Medulla oblongata (tissue), 1 donor: ENCODE measurements at regions not wholly inside any gene's neighbourhood (a gene's known extent, or its start where the extent isn't known, plus 50 kb on each side); places are given as distances from the start of the nearest gene placed in this dataset.
"Not testable (repeated sequence)": the region's sequence is repeated elsewhere in the genome, so short reads cannot be mapped to it uniquely, and the experiment has no call there.

ENCODE experiments used
- DNase-seq: peaks from one replicate; pipeline ENCODE4 v3.0.0-alpha.2; 2015; ENCODE audit errors: extremely low spot score

DNA sequence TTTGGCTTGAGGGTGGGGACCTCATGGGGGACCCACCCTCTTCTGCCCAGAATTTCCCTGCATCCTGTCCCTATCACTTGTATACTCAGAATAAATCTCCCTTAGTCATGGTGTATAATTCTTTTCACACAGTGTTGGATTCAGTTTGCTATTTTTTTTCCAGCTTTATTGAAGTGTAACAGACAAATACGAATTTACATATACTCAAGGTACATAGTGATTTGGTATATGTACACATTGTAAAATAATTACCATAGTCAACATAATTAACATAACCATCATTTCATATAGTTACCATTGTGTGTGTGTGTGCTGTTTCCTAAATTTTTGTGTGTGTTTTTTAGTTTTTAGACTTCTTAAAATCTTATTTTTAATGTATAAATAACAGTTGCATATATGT lies 269.9 kb downstream of the CNTNAP3 start:
- DNase-seq: not testable (repeated sequence)

DNA sequence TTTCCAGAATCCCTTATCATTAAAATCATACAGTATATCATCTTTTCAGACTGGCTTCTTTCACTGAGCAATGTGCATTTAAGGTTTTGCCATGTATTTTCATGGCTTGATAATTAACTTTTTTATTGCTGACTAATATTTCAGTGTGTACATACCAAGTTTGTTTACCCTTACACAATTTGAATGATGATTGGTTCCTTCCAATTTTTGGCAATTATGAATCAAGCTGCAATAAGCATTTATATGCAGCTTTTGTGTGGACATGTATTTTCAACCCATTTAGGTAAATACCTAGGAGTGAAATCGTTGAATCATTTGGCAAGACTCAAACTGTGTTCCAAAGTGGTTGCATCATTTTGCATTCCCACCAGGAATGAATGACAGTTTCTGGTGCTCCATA lies 272.8 kb downstream of the CNTNAP3 start:
- not testable (repeated sequence) for DNase-seq

DNA sequence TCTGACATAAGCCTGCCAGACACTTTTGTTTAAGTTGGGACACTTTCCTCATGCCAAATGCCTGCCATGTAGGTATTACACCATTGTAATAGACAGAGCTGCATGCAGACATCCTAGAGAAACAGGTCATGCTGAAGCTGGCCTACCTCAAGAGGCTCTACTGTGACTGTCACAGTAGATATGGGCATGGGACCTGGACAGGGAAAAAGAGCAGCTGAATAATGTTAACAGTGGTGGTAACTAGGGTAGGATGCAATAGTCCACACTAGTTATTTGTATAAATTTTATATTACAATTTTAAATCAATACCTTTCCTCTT lies 273.2 kb downstream of the CNTNAP3 start:
- DNase-seq: not testable (repeated sequence)

DNA sequence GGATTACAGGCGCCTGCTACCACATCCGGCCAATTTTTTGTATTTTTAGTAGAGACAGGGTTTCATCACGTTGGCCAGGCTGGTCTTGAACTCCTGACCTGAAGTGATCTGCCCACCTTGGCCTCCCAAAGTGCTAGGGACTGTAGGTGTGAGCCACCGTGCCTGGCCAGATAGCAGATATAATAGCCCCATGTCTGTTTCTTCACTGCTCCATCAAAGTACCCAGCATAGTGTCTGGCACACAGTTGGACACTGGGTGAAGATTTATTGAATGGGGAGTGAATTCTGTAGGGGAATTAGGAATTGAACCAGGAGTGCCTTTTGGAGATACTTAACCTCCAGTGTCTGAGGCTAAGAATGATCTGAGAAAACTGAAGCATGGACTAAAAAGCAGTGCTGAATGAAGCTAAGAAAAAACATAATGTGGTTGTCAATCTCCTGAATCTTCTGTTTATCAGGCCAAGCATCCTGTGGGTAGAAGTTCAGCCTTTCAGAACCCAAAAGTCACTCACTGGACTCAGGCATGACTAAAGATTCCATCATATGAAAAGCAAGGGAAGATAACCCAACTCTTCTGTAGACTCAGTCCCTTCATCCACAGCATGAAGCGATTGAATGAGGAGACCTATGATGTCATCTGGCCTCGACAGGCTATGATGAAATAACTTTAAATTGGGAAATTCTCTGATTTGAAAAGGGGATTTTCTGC lies 273.7 kb downstream of the CNTNAP3 start:
- DNase-seq: not testable (repeated sequence)

DNA sequence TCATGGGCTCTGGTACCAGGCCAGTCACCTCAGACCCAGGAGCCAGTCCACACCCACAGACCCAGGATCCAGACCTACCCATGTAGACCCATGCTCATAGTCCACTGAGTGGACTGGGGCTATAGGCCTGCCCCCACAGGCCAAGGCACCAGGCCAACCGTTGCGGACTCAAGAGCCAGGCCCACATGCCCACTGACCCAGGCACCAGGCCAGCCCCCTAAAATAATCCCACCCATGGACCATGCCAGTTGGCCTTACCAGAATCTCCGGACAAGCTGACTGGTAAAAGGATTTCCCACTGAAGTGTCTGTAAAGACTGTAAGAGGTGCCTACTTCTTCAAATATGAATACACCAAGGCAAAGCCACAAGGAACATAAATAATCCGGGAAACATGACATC lies 278.2 kb downstream of the CNTNAP3 start:
- not testable (repeated sequence) for DNase-seq

DNA sequence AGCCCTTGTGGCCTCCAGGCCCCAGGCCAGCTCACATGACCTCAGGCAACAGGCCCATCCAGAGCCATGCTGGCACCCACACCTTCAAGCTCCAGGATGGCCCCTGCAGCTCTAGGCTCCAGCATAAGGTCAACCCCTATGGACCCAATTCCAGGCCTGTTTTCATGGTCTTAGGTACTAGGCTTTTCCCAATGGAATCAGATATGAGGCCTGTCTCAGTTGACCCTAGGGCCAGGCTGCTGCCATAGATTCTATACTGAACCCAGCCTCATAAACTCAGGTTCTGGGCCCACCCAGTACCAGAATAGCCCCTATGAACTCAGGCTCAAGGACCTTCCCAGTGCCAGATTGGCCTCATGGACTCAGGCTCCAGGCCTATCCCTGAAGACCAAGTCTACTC lies 278.6 kb downstream of the CNTNAP3 start:
- not testable (repeated sequence) for DNase-seq

DNA sequence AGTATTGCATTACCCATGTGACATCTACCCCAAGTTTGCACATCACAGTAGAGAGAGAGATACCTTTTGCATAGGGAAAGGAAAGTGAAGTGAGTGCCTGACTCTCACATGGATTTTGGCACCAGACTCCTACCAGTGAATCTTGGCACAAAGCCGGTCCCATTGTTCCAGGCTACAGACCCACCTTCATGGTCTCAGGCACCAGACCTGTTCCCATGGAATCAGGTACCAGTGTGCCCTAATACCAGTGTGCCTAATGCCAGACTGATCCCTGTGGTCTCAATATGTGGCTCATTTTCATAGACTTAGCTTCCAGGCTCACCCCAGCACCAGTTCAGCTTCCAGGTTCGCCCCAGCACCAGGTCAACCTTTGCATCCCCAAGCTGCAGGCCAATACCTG lies 279.1 kb downstream of the CNTNAP3 start:
- DNase-seq: not testable (repeated sequence)

DNA sequence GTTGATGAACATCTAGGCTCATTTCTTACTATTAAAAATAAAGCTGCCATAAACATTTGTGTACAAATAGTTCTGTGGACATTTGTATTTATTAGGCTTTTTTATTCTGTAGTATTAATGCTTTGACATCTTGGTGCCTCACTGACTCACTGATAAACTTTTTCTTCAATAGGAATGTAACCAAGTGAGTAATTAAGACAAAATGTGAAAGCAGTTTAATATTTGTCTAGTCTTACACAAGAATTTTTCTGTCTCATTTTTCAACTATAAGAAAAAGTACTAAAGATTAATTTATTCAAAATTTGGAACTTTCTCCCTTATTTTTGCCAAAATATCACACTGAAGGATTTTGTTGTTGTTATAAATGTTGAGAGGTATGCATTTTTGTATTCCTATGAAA lies 282.2 kb downstream of the CNTNAP3 start:
- DNase-seq: not testable (repeated sequence)

DNA sequence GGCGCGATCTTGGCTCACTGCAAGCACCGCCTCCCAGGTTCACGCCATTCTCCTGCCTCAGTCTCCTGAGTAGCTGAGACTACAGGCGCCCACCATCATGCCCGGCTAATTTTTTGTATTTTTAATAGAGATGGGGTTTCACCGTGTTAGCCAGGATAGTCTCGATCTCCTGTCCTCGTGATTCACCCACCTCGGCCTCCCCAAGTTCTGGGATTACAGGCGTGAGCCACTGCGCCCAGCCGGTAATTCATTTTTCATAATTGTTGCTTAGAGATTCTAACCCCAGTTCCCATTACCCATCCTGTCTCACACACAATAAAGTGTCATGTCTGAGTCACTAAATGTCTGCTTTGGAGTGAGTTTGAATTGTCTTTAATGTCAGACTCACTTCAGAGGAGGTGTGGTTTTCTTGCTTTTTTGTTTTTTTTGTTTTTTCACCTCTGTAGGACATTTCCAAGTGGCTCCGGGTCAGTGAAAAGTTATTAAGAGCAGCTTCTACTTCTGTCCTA lies 281.2 kb upstream of the FAM240B start:
- DNase-seq: not testable (repeated sequence)

DNA sequence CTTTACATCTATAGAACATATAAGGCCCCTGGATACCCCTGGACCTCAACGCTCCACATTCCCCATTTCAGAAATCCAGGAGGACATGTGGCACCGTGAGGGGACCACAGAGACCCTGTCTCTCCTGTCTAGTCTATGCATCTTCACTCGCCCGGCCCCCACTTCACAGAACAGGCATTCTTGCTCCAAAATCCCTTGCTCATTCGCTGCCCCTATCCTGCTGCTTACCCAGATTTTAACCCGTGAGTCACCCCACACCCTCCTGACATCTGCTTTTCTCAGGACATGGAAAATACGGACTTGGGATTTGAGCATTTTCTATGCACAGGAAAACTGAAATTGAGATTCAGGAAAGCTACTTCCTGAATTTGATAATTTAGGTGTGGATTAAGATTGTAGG lies 279.3 kb upstream of the FAM240B start:
- not testable (repeated sequence) for DNase-seq

DNA sequence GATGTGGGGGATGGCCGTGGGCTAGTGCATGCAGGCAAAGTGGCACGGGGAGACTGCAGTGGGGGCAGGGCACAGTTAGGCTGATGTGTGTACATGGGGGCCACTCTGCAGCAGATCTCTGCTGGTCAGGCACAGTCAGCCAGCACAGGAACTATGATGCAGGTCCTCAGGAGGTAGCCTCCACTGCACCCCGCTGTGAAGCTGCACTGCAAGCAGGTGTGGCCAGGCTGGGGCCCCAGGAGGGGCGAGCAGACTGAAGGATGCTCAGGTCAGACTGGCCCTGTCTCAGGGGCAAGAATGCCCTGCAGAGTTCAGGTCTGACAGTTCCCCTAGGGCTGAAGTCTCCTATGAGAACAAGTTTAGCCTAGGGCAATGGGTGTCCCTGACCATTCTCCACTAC lies 273.8 kb upstream of the FAM240B start:
- not testable (repeated sequence) for DNase-seq

DNA sequence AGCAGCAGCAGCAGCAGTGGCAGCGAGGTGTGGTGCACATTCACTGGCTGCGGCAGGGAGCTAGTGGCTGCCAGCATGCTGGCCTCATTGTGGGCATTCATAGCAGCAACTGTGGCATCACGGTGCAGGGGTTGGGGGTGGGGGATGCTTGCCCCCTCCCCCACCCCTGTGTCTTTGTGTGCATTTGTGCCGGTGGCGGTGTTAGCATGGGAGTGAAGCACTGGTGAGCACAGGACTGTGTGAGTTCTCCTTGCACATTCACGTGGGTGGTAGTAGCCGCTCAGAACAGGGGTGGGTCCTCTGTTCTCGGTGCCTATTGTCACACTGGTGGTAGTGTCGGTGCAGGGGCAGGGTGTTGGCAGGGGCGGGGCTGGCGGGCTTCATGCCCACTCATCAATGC lies 273.2 kb upstream of the FAM240B start:
- DNase-seq: not testable (repeated sequence)

DNA sequence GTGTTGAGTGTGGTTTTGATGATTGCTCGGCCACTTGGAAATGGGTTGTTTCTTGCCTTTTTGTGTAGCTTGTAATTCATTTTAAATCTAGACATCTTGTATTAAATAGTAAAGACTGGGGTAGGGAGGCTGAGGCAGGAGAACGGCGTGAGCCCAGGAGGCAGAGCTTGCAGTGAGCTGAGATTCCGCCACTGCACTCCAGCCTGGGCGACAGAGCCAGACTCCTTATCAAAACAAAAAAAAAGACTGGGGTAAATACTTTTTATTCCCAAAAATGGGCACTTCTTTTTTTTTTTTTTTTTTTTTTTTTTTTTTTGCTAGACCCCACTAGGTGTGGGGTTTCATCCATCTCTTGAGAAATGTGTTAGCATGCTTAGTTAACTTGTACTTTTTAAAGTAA lies 258.8 kb upstream of the FAM240B start:
- DNase-seq: not testable (repeated sequence)

DNA sequence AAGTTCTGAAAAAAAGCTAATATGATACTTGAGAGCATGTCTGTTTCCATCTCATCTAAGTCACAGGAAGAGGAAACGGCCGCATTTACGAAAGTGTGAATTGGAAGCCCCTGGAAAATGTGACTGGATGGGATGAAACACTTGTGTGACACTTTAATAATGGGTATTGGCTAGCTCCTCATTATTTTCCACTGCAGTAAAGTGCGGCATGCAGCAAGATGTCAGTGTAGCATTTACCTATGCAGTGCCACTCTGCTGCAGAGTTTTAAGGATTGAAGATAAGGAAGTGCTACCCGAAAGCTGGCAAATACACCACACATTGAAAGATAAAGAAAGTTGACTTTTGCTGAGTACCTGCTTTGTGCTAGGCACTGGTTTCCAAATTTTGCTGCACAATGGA lies 249.5 kb upstream of the FAM240B start:
- not testable (repeated sequence) for DNase-seq

DNA sequence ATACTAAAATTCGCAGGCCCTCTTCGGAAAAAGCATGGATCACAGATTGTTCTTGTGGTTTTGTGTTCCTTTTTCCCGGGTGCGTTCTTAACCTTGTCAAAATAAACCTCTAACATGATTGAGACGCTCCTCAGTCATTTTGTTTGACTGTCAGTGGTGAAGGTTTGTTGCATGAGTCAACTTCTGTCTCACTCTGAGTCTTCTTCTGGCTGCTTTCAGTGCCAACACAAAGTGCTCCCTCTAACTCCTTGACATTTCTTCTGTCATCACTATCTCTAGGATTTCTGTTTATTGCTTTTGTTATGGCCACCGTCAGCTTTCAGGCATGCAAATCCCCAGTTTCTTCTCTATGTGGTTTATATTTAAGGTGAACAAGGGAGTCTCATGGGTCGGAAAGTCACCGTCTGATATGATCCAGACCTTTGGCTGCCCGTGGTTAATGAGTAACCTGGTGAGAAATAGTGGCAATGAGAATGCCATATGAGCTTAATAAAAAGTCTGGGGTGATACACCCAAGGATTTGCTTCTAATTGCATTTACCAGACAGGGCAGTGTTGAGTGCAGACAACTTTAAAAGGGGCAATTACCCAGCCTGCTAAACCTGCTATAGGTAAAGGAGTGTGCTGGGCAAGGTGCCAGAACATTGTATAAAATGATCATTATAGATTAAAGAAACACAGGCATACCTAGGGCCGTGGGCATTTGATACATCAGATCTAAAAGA lies 248.9 kb upstream of the FAM240B start:
- DNase-seq: not testable (repeated sequence)

DNA sequence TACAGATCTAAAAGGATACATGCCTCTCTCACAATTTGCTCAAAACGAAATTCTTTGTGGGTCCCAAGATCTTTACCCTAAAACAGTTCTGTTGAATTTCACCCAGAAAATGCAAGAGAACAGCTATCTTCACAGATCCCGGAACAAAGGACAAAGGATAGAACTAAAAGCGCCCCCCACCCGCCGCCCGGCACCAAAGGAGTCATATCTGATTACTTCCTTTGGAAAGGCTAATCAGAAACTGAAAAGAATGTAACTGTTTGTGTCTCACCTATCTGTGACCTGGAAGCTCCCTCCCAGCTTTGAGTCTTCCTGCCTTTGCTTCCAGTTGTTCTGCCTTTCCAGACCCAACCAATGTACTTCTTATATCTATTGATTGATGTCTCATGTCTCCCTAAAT lies 247.9 kb upstream of the FAM240B start:
- not testable (repeated sequence) for DNase-seq

DNA sequence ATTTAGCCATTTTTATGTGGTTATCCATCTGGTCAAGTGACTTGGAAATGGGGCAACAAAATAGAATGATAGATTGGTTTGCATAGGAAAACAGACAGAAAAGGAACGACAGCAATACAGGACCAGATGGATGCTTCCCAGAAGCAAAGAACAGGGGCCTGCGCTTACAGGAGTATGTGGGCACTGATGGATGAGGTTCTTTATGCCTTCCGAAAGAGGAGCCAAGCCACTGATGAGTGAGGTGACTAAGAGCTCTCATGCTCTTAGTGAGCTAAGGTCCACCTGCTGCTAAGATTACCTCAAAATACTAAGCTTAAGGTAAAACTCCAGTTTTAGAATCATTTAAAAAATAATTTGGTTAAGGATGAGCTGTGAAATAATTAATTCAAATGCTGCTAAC lies 247.4 kb upstream of the FAM240B start:
- not testable (repeated sequence) for DNase-seq

DNA sequence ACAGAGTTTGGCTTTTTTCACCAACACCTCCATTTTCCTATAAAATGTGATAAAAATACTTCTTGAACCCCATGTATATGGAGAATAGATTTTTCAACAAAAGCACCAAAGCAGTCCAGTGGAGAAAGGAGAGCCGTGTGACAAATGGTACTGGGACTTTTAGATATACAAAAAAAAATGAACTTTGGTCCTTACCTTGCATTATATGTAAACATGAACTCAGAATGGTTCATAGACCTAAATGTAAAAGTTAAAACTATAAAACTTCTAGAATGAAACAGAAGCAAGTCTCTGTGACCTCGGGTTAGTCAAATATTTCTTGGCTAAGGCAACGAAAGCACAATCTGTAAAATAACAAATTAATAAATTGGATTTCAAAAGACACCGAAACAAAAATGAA lies 239.9 kb upstream of the FAM240B start:
- not testable (repeated sequence) for DNase-seq

DNA sequence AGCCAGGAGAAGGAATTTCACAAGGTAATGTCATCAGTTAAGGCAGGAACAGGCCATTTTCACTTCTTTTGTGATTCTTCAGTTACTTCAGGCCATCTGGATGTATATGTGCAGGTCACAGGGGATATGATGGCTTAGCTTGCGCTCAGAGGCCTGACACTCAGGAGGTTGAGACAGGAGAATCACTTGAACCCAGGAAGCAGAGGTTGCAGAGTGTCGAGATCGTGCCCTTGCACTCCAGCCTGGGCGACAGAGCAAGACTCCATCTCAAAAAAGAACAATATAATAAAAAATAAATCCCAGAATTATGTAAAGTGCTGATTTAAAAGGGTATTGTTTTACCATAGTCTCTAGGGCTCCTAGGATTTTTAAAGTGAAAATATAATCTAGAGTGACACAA lies 235.9 kb upstream of the FAM240B start:
- not testable (repeated sequence) for DNase-seq

DNA sequence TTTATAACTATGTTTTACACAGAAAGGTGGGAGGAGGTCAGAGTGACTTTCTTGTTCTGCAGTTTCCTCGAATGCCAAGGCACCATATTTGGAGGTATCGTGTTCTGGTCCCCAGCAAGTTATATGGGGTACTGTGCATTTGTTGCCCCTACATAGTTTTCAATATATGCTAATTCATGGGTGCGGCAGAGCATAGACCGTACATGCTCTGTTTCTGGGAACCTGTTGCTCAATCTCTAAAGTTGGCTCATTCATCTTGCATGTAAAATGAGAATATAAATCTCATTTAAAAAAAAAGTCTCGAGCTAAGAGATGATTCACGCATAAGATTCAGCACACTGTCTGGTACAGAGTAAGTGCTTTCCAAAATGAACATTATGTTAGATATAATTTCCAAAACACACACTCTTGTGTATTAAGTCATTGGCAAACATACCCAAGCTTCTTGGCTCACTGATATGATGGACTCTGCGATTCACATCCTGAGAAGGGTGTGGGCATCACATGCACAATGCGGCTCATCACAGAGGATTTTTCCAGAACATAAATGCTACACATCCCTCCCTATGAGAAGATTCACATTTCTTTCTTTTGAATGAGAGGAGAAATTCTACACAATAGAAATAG lies 232.9 kb upstream of the FAM240B start:
- DNase-seq: not testable (repeated sequence)

DNA sequence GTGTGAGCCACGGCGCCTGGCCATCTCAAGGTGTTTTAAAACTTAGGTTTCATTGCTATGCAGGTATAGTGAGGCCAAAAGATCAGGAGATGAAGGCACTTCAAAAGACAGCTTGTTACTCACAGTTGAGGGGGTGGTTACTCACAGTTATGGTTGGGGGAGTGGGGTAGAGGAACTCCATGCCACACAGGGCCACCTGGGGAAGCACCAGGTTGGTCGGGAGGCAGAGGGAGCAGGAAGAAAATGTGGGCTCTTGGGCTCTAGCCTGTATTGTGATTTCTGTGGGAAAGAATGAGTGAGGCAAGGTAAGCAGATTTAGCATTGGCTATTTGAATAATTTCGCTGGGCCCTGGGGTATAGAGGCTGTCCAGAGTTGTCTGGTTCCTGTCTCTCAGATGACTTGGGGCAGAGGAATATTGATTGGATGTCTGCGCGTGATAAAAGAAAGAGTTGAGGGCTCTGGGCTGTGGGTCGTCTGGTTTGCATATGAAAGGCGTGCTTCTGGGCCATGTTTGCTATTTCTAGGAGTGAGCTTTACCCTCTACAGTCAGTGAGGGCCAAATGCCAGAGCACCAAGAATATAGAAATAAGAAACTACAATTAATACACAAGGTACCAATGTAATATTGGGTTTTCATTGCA lies 226.1 kb upstream of the FAM240B start:
- not testable (repeated sequence) for DNase-seq

DNA sequence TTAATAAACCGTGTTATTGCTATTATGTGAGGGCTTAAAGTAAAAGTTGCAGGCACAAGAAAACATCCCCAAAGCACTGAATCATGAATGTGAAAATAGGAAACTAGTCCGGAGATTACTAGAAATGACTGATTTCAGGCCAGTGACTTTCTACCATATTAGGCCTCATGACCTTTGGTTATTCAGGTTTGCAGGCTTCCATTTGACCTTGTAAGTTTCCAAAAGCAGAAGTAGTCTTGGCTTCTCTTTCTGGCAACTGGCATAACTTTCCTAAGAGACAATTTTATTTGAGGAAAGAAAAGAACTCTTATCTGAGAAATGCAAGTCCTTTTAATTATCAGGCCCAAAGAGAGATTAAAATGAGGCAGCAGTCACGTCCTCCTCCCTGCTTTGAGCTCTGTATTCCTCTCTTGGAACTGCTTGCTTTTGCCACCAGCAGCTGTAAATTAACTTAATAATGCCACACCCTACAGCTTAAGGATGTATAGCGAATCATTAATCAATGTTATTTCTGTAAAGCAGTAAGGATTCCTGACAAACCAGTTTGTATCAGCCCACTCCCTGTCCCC lies 225.0 kb upstream of the FAM240B start:
- DNase-seq: not testable (repeated sequence)
